ENCODE measurements at regions not wholly inside any gene's neighbourhood (a gene's known extent, or its start where the extent isn't known, plus 50 kb on each side); places are given as distances from the start of the nearest gene placed in this dataset.

- Histone ChIP-seq H3K9me3 (replicated peaks in 1 of 3) (no peaks in the 10 kb centered on the region), H3K27ac (no peak overlapping the region), H3K27me3 (no peaks in the 10 kb centered on the region), H3K4me1 (replicated peaks in 1 of 2) (no peaks in the 10 kb centered on the region), H3K4me3 (no peak overlapping the region), H3K36me3 (replicated peaks in 1 of 2) (no peaks in the 10 kb centered on the region)
- WGBS, 4 donors, result 36 to 48% (median 42%) methylated on average over 2 of the region's 2 CpGs
- DNase-seq, result no peak
- TF ChIP-seq, protein P1, sequence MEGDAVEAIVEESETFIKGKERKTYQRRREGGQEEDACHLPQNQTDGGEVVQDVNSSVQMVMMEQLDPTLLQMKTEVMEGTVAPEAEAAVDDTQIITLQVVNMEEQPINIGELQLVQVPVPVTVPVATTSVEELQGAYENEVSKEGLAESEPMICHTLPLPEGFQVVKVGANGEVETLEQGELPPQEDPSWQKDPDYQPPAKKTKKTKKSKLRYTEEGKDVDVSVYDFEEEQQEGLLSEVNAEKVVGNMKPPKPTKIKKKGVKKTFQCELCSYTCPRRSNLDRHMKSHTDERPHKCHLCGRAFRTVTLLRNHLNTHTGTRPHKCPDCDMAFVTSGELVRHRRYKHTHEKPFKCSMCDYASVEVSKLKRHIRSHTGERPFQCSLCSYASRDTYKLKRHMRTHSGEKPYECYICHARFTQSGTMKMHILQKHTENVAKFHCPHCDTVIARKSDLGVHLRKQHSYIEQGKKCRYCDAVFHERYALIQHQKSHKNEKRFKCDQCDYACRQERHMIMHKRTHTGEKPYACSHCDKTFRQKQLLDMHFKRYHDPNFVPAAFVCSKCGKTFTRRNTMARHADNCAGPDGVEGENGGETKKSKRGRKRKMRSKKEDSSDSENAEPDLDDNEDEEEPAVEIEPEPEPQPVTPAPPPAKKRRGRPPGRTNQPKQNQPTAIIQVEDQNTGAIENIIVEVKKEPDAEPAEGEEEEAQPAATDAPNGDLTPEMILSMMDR (IDR thresholded peaks at IDR 0.05), result no peak
- TF ChIP-seq POLR2A (IDR thresholded peaks at IDR 0.05), result no peak
- intact Hi-C loops (cut with DNase I), result no loop called here
Measured at GRCh38 chr2:166563894-166564293, 69.8 kb upstream of the SCN7A start.

- Histone ChIP-seq H3K36me3 (replicated peaks in 1 of 2) (no peaks in the 10 kb centered on the region), H3K9me3 (replicated peaks in 1 of 3) (no peaks in the 10 kb centered on the region), H3K4me3 (no peak overlapping the region), H3K27ac (no peak overlapping the region), H3K27me3 (no peaks in the 10 kb centered on the region), H3K4me1 (replicated peaks in 1 of 2) (no peaks in the 10 kb centered on the region)
- 66 to 85% (median 68%) methylated on average over 2 of the region's 2 CpGs for WGBS, 4 donors
- intact Hi-C loops (cut with DNase I), result no loop called here
- no peak for DNase-seq
- TF ChIP-seq, protein P1 (IDR thresholded peaks at IDR 0.05), result no peak
- no peak for TF ChIP-seq POLR2A (IDR thresholded peaks at IDR 0.05)
Measured at GRCh38 chr2:166560022-166560421, 66.0 kb upstream of the SCN7A start.

GRCh38 chr2:166550923-166551322 lies 56.9 kb upstream of the SCN7A start:
- H3K9me3 ChIP-seq (replicated peaks in 1 of 3), result no peaks in the 10 kb centered on the region
- no peaks in the 10 kb centered on the region for H3K4me1 ChIP-seq (replicated peaks in 1 of 2)
- DNase-seq, result no peak
- no peak overlapping the region for H3K4me3 ChIP-seq
- H3K36me3 ChIP-seq (replicated peaks in 1 of 2), result no peaks in the 10 kb centered on the region
- intact Hi-C loops (cut with DNase I), result no loop called here
- no peak for TF ChIP-seq POLR2A (IDR thresholded peaks at IDR 0.05)
- TF ChIP-seq, protein P1 (IDR thresholded peaks at IDR 0.05), result no peak
- no peak overlapping the region for H3K27ac ChIP-seq
- no peaks in the 10 kb centered on the region for H3K27me3 ChIP-seq

GRCh38 chr2:166545473-166545872 lies 51.4 kb upstream of the SCN7A start:
- Histone ChIP-seq H3K36me3 (replicated peaks in 1 of 2) (no peaks in the 10 kb centered on the region), H3K4me1 (replicated peaks in 1 of 2) (no peaks in the 10 kb centered on the region), H3K27ac (no peak overlapping the region), H3K9me3 (replicated peaks in 1 of 3) (no peaks in the 10 kb centered on the region), H3K27me3 (no peaks in the 10 kb centered on the region), H3K4me3 (no peak overlapping the region)
- intact Hi-C loops (cut with DNase I), result no loop called here
- no peak for DNase-seq
- TF ChIP-seq POLR2A (IDR thresholded peaks at IDR 0.05), result no peak
- TF ChIP-seq, protein P1 (IDR thresholded peaks at IDR 0.05), result no peak
